ENCODE measurements at regions not wholly inside any gene's neighbourhood (a gene's known extent, or its start where the extent isn't known, plus 50 kb on each side); places are given as distances from the start of the nearest gene placed in this dataset.

- TF ChIP-seq POLR2A (IDR thresholded peaks at IDR 0.05; ENCODE audit: low read depth, low read length) = no peak
- no peak for TF ChIP-seq POLR2AphosphoS5 (IDR thresholded peaks at IDR 0.05; ENCODE audit: low read depth, low read length)
Measured at GRCh38 chr15:95307115-95307514, 1023.4 kb upstream of the NR2F2 start.

Data from GM12891 (cell line).